ENCODE measurements at regions not wholly inside any gene's neighbourhood (a gene's known extent, or its start where the extent isn't known, plus 50 kb on each side); places are given as distances from the start of the nearest gene placed in this dataset.

DNA sequence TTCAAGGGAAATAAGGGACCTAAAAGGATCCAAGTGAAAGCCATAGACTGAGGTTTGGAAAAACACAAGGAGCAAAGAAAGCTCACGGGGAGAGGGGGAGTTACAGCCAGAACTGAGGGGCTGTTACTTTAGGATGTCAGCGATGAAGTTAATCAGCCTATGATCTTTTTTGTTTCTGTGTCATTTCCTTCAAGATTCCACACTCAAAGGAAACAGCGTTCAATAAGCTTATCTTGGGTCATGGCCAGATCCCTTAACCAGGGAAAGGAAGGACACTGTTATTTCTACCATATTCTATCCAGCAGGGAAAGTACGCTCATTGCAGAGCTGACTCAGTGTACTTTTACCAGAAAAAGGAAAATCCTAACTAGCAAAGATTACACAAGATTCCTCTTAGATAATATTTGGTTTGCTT is 132.8 kb downstream of the PFDN4 start:
- Histone ChIP-seq H3K4me3 (peak overlapping the region in 1 of 2 donors; percentile 23), H3K9me3 (no peaks in the 10 kb centered on the region), H3K4me1 (peaks cover 0 to 8% of the 10 kb centered on the region in 2 donors), H3K27ac (peak overlapping the region; percentile 59 to 78), H3K27me3 (no peaks in the 10 kb centered on the region), H3K36me3 (no peaks in the 10 kb centered on the region)
- TF ChIP-seq CTCF (IDR thresholded peaks at IDR 0.05): no peak
- no peak for DNase-seq (ENCODE audit: low spot score in 2 of 2)
- intact Hi-C loops (cut with DNase I): loop anchor here (2.0 to 10.0 kb wide), 2 partner anchors 136 to 746 kb away; partner anchors contain the start of gene ZNF217

- intact Hi-C loops (cut with DNase I): loop anchor here (10.0 kb wide), 1 partner anchor 748 kb away; the partner anchor contains the start of gene ZNF217
- Histone ChIP-seq H3K9me3 (no peaks in the 10 kb centered on the region), H3K4me3 (no peak overlapping the region), H3K36me3 (no peaks in the 10 kb centered on the region), H3K27me3 (no peaks in the 10 kb centered on the region), H3K27ac (no peak overlapping the region), H3K4me1 (peaks cover 0 to 10% of the 10 kb centered on the region in 2 donors)
- no peak for TF ChIP-seq CTCF (IDR thresholded peaks at IDR 0.05)
- no peak for DNase-seq (ENCODE audit: low spot score in 2 of 2)
These were observed 133.0 kb upstream of the DOK5 start for GRCh38 chr20:54342258-54342920.

GRCh38 chr20:54343099-54343498 is 132.3 kb upstream of the DOK5 start:
- no peak for DNase-seq (ENCODE audit: low spot score in 2 of 2)
- H3K4me1 ChIP-seq: peaks cover 0 to 10% of the 10 kb centered on the region in 2 donors
- intact Hi-C loops (cut with DNase I): loop anchor here (10.0 kb wide), 1 partner anchor 748 kb away; the partner anchor contains the start of gene ZNF217
- no peaks in the 10 kb centered on the region for H3K27me3 ChIP-seq
- no peak for TF ChIP-seq CTCF (IDR thresholded peaks at IDR 0.05)
- H3K36me3 ChIP-seq: no peaks in the 10 kb centered on the region
- H3K27ac ChIP-seq: no peak overlapping the region
- no peak overlapping the region for H3K4me3 ChIP-seq
- no peaks in the 10 kb centered on the region for H3K9me3 ChIP-seq

DNA sequence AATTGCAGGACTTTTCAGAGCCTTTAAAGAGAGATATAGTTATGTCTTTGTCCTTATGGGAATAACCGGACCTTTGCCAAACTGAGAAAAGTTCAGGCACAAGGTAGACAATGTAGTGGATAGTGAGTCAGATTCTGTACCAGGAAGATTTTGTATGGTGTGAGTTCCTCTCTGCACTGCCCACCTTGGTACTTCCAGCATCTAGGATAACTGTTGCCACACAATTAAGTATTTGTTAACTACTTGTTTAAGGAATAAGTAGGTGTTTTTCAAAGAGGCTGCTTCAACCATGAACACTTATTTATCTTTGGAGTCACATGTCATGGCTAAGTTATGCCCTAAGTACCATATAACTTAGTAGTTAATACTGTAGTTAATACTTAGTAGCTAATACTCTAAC is 131.8 kb upstream of the DOK5 start:
- Histone ChIP-seq H3K36me3 (no peaks in the 10 kb centered on the region), H3K27ac (no peak overlapping the region), H3K27me3 (no peaks in the 10 kb centered on the region), H3K4me1 (peaks cover 0 to 10% of the 10 kb centered on the region in 2 donors), H3K9me3 (no peaks in the 10 kb centered on the region), H3K4me3 (no peak overlapping the region)
- intact Hi-C loops (cut with DNase I): loop anchor here (10.0 kb wide), 1 partner anchor 749 kb away; the partner anchor contains the start of gene ZNF217
- no peak for DNase-seq (ENCODE audit: low spot score in 2 of 2)
- TF ChIP-seq CTCF (IDR thresholded peaks at IDR 0.05): no peak

GRCh38 chr20:54344832-54345231 is 130.6 kb upstream of the DOK5 start:
- Histone ChIP-seq H3K4me1 (peaks cover 0 to 10% of the 10 kb centered on the region in 2 donors), H3K36me3 (no peaks in the 10 kb centered on the region), H3K4me3 (no peak overlapping the region), H3K27me3 (no peaks in the 10 kb centered on the region), H3K9me3 (no peaks in the 10 kb centered on the region), H3K27ac (no peak overlapping the region)
- intact Hi-C loops (cut with DNase I): loop anchor here (10.0 kb wide), 1 partner anchor 750 kb away; the partner anchor contains the start of gene ZNF217
- no peak for DNase-seq (ENCODE audit: low spot score in 2 of 2)
- no peak for TF ChIP-seq CTCF (IDR thresholded peaks at IDR 0.05)
